Activated T-helper 2 cell treated with anti-CD3 and anti-CD28 coated beads, Interferon-gamma antibody, Interleukin-2, Interleukin-4, amounts not matched to agents 10 μg/mL and 5 μg/mL and 100 μg/mL, durations not matched to agents 14 hours and 24 hours and 36 hours (primary cell): ENCODE measurements at regions not wholly inside any gene's neighbourhood (a gene's known extent, or its start where the extent isn't known, plus 50 kb on each side); places are given as distances from the start of the nearest gene placed in this dataset.

Experiments
- DNase-seq: peaks from one replicate; pipeline ENCODE4 v3.0.0; 2021; ENCODE audit warnings: low spot score
- H3K27ac Mint-ChIP-seq: one replicate; pipeline ENCODE4 v1.8.0; 2021; ENCODE audit warnings: mixed read lengths
- H3K27me3 Mint-ChIP-seq: one replicate; pipeline ENCODE4 v1.8.0; 2021; ENCODE audit warnings: low read depth, mixed read lengths
- H3K36me3 Mint-ChIP-seq: one replicate; pipeline ENCODE4 v1.8.0; 2021; ENCODE audit warnings: low read depth, mixed read lengths
- H3K4me1 Mint-ChIP-seq: one replicate; pipeline ENCODE4 v1.8.0; 2021; ENCODE audit warnings: low read depth, mixed read lengths
- H3K4me3 Mint-ChIP-seq: one replicate; pipeline ENCODE4 v1.8.0; 2021; ENCODE audit warnings: low read depth, mild to moderate bottlenecking, moderate library complexity, mixed read lengths
- H3K9me3 Mint-ChIP-seq: one replicate; pipeline ENCODE4 v1.8.0; 2021; ENCODE audit warnings: mixed read lengths
- intact Hi-C: fragments of 100-400 bp; cut with micrococcal nuclease; formaldehyde crosslinking; loops from one replicate; pipeline ENCODE4 v1.15.1; 2023

DNA sequence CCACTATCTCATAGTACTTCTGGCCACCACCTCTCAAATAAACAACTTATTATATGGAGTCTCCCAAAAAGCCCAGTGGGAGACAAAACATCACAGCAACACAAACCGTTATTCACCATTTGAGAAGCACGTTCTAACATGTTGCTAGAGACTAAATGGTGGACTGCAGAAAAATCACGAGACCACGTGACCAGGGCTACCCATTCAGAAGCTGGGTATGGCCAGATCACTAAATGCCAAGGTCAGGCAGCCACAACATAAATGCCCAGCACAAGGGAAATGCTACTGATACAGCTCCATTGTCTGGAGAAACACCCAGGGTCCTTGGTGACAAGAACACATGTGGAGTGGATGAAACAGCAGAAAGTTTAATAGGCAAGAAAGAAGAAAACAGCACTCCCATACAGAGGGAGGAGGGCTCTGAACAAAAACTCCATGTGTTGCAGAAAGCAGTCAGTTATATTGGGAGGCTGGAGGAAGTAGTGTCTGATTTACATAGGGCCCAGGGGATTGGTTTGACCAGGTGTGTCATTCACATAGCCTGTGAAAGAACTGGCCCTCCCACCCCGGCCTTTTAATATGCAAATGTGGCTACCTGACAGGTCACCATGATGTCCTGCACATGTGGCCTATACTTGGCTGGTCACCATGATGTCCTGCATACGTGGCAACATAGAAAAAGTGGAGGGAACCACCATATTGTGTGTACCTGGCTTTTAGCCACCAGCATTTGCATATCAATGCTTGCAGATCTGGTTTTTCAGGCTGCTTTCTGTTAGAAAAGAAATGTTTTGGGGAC lies 97.2 kb downstream of the TRIM36 start:
- no peak overlapping the region for H3K4me3 Mint-ChIP-seq
- H3K27me3 Mint-ChIP-seq = peaks cover 25% of the 10 kb centered on the region
- no peaks in the 10 kb centered on the region for H3K36me3 Mint-ChIP-seq
- no peak overlapping the region for H3K27ac Mint-ChIP-seq
- peaks cover 7% of the 10 kb centered on the region for H3K9me3 Mint-ChIP-seq
- intact Hi-C loops = no loop called here
- peaks cover 18% of the 10 kb centered on the region for H3K4me1 Mint-ChIP-seq
- no peak for DNase-seq

DNA sequence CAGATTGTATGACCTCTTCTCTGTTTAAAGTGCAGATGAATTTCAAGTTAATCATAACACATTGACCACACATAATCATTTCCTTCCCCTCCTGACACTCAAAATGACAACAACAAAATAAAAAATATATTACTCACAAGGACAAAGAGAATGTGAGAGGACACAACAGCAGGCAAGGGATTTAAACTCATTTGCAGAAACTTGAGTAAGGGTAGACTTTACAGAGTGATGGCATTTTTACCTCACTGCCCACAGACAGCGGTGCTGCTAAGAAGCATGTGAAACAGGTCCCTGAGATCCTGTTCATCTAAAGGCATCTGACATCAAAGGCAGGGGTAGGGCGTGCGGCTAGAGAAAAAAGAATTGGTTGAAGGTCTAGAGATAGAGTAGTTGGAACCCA lies 99.0 kb downstream of the TRIM36 start:
- intact Hi-C loops = no loop called here
- Mint-ChIP-seq H3K9me3 (peaks cover 7% of the 10 kb centered on the region), H3K27me3 (peaks cover 25% of the 10 kb centered on the region), H3K4me3 (no peak overlapping the region), H3K36me3 (no peaks in the 10 kb centered on the region), H3K27ac (no peak overlapping the region), H3K4me1 (peaks cover 18% of the 10 kb centered on the region)
- no peak for DNase-seq

DNA sequence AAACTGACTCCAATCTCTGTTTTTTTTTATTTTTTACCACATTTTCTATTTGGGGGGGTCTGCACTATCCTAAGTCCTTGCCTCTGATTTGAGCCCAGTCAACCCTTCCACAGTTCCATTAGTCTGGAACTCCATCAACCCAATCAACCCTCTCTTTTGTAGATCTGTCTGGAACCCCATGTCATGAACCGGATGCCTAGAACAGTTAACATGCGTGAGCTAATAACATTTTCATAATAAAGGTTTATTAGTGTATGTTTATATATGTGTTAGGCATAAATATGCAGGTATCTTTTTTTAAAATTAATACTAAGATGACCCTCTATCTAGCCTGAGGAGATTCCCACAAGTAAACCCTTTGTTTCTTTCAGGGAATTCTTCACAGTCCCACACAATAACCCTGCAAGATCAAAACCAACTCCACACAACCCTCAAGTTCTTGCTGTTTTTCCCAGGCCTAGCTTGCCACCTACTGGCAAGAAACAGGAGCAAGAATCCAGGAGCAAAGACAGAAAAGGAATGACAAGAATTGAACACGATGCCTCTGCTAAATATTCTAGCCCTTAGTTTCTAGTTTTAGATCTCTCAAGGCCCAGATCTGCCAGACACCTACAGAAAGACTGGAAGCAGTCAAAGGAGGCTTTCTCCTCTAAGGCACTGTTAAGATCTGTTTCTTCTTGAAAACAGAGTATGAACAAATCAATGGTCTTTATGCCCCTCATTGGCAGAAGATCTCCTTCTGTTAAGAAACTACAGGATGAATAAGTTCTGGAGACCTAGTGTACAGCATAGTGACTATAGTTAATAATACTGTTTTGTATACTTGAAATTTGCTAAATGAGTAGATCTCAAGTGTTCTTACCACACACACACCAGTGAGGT lies 100.4 kb downstream of the TRIM36 start:
- intact Hi-C loops = no loop called here
- peaks cover 21% of the 10 kb centered on the region for H3K27me3 Mint-ChIP-seq
- H3K36me3 Mint-ChIP-seq = no peaks in the 10 kb centered on the region
- peaks cover 7% of the 10 kb centered on the region for H3K9me3 Mint-ChIP-seq
- no peak for DNase-seq
- H3K27ac Mint-ChIP-seq = no peak overlapping the region
- peaks cover 18% of the 10 kb centered on the region for H3K4me1 Mint-ChIP-seq
- H3K4me3 Mint-ChIP-seq = no peak overlapping the region

DNA sequence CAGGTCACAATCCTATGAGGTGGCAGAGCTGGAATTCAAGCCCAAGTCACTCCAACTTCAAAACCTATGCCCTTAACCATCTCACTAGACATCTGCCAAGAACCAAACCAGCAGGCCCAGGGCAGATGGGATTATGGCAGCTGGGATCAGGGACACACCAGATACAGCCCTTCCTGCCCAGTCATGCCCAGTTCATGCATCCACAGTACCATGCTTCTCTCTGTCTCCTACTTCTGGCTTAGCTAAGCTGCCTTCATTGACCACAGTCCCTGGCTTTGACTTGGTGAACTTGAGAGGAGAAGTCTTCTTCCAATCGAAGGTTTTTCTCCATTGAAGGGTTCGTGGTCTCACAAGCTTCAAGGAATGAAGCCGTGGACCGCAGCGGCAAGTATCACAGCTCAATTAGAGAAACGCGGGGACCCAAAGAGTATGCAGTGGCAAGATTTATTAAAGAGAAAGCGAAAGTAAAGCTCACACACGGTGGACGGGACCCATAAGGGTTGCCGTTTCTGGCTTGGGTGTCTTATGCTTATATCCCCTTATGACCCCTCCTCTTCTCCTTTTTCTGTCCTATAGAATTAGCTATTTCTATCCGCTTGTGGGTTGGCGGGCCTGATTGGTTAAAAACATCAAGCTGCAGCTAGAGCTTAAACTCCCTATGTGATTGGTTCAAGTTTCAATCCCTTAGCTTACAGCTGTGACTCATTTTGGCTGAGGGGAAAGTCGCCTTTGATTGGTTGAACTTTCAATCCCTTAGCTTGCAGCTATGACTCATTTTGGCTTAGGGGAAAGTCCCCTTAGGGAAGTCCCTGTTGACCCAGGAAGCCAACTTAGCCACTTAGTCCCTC lies 101.2 kb downstream of the TRIM36 start:
- H3K27ac Mint-ChIP-seq = no peak overlapping the region
- peak; percentile 13 for DNase-seq
- H3K36me3 Mint-ChIP-seq = no peaks in the 10 kb centered on the region
- H3K9me3 Mint-ChIP-seq = peaks cover 7% of the 10 kb centered on the region
- peak overlapping the region; percentile 13 for H3K4me3 Mint-ChIP-seq
- peaks cover 18% of the 10 kb centered on the region for H3K4me1 Mint-ChIP-seq
- intact Hi-C loops = no loop called here
- H3K27me3 Mint-ChIP-seq = peaks cover 16% of the 10 kb centered on the region

DNA sequence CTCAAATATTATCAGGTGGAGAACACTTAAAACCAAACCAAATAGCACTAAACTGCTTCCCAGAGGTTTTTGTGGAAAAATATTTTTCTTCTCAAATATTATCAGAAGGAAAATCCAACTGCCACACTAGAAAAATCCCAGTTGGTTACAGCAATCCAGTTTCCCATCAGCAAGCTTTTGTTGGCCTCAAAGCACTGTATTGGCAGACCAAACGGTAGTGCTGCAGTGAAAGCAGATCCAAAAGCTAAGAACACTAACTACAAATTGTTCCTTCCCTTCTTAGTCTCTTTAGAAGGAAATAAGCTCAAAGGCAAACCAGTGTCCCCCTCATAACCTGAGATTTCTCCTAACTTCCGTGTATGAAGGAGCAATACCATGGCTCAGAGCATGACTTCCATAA lies 105.3 kb downstream of the TRIM36 start:
- DNase-seq = no peak
- Mint-ChIP-seq H3K9me3 (peaks cover 7% of the 10 kb centered on the region), H3K4me3 (no peak overlapping the region), H3K36me3 (no peaks in the 10 kb centered on the region), H3K27me3 (peaks cover under 1% of the 10 kb centered on the region), H3K27ac (no peak overlapping the region), H3K4me1 (peaks cover 10% of the 10 kb centered on the region)
- intact Hi-C loops = no loop called here

DNA sequence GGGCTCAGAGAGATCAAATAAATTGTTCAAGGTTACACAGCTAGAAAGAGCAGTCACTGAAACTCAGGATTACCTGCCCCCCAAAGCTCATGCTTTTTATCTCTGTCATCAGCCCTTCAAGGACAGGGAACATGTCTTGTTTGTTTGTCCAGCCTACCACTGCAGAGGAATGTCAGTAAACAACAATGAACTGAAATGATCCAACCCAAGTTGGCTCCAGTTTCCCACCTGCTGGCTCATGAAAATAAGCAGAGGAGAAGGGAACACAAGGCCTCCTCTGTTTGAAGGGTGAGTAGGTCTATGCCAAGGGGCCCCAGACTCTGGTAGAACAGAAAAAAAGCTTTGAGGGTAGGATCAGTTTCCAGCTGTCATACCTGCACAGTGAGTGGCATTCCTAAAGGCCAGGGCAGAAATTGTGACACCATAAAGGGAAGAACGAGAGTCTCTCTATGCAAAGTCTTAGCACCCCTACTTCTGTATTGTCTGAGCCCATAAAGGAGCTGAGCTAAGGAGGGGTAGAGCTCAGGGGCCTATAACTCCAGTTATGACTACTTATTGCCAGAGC lies 115.2 kb downstream of the TRIM36 start:
- Mint-ChIP-seq H3K27me3 (no peaks in the 10 kb centered on the region), H3K4me1 (no peaks in the 10 kb centered on the region), H3K27ac (no peak overlapping the region), H3K36me3 (no peaks in the 10 kb centered on the region), H3K9me3 (no peaks in the 10 kb centered on the region), H3K4me3 (no peak overlapping the region)
- intact Hi-C loops = no loop called here
- DNase-seq = no peak

DNA sequence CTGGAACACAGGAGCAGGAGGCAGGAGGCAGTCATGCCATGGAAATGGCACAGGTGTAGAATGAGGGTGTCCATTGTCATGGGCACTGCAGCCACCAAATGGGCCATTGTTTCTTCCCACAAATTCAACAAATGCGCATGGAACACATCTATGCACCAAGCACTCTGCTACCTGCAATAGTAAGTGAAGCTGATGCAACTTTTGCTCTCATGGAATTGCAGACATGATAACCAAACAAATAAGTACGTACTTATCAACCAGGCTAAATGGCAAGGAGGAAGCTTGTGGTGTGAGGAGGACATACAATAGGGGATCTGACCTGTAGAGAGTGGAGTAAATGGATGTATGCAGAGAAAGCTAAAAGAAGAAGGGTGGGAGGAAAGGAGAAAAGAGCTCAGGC lies 116.8 kb downstream of the TRIM36 start:
- Mint-ChIP-seq H3K36me3 (no peaks in the 10 kb centered on the region), H3K27ac (no peak overlapping the region), H3K4me3 (no peak overlapping the region), H3K4me1 (no peaks in the 10 kb centered on the region), H3K27me3 (no peaks in the 10 kb centered on the region), H3K9me3 (no peaks in the 10 kb centered on the region)
- intact Hi-C loops = no loop called here
- no peak for DNase-seq

DNA sequence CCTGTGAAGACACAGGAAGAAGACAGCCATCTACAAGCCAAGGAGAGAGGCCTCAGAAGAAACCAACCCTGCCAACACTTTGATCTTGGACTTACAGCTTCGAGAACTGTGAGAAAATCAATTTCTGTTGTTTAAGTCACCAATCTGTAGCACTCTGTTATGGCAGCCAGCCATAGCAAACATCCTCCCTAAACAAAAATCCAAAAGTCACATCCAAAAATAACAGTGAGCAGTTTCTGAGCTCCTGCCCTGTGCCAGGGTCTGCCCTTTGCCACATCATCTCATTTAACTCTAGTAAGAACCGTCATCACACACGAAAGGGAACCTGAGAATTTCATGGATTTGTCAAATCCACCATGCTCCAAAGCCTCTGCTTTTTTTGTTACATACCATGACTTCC lies 118.8 kb downstream of the TRIM36 start:
- H3K27me3 Mint-ChIP-seq = no peaks in the 10 kb centered on the region
- H3K4me3 Mint-ChIP-seq = no peak overlapping the region
- H3K9me3 Mint-ChIP-seq = no peaks in the 10 kb centered on the region
- intact Hi-C loops = no loop called here
- H3K27ac Mint-ChIP-seq = no peak overlapping the region
- no peaks in the 10 kb centered on the region for H3K36me3 Mint-ChIP-seq
- H3K4me1 Mint-ChIP-seq = no peaks in the 10 kb centered on the region
- no peak for DNase-seq

DNA sequence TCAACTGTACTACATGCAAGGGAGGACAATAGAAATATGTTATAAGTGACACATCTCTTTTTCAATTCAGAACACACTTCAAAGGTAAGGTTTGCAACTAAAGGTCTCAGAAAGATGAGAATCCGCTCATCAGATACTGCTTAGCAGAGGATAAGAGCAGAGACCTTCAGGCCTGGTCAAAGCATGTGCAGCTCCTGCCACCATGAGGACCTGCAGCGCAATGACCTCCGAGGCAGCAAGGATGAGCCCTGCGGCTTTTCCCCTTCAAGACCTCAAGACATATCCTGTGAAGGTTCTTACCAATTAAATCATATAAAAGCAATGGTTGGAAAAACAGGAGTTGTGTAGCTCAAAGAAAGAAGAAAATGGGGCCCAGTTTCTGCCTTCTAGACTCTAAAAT lies 135.8 kb downstream of the TRIM36 start:
- intact Hi-C loops = no loop called here
- no peak for DNase-seq
- no peak overlapping the region for H3K4me3 Mint-ChIP-seq
- H3K27ac Mint-ChIP-seq = no peak overlapping the region
- H3K36me3 Mint-ChIP-seq = no peaks in the 10 kb centered on the region
- H3K4me1 Mint-ChIP-seq = no peaks in the 10 kb centered on the region
- peaks cover 4% of the 10 kb centered on the region for H3K9me3 Mint-ChIP-seq
- H3K27me3 Mint-ChIP-seq = no peaks in the 10 kb centered on the region

DNA sequence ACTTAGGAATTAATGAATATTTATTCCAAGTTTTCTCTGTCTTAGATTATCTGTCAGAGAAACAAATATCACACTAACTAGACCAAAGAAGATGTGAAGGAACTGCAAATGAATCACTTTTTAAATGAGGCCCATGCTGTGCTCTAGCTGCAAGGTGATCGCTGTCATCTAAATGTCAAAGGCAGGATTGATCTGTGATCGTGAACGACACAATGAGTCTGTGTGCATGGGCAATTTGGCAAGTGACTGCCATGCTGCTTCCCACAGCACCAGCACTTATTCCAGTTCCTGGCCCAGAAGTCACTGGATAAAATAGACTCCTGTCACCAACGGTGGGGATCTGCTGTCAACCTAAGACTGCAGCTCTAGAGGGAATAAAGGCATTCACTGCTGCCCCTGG lies 141.2 kb downstream of the TRIM36 start:
- Mint-ChIP-seq H3K27ac (no peak overlapping the region), H3K27me3 (no peaks in the 10 kb centered on the region), H3K9me3 (no peaks in the 10 kb centered on the region), H3K4me3 (no peak overlapping the region), H3K36me3 (no peaks in the 10 kb centered on the region), H3K4me1 (no peaks in the 10 kb centered on the region)
- intact Hi-C loops = no loop called here
- no peak for DNase-seq

DNA sequence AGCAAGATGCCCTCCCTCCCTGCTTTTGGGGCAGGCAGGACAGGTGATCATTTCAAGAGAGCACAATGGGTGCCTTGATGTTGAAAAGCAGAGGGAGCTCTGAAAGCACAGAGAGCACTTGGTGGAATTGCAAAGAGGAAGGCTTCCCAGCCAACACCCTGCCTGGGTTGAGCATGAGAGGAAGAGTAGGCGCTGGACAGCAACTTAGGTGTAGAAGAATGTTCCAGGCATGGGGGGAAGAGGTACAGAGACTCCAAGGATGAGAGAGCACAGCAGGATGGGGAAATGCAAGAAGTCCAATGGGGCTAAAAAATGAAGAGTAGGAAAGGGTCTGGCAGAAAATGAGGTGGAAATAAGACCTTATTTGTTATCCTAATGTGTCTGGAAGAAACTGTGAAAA lies 144.8 kb downstream of the TRIM36 start:
- no peaks in the 10 kb centered on the region for H3K9me3 Mint-ChIP-seq
- no peaks in the 10 kb centered on the region for H3K27me3 Mint-ChIP-seq
- H3K4me3 Mint-ChIP-seq = no peak overlapping the region
- no peaks in the 10 kb centered on the region for H3K36me3 Mint-ChIP-seq
- no peak for DNase-seq
- H3K27ac Mint-ChIP-seq = no peak overlapping the region
- H3K4me1 Mint-ChIP-seq = no peaks in the 10 kb centered on the region
- intact Hi-C loops = no loop called here

DNA sequence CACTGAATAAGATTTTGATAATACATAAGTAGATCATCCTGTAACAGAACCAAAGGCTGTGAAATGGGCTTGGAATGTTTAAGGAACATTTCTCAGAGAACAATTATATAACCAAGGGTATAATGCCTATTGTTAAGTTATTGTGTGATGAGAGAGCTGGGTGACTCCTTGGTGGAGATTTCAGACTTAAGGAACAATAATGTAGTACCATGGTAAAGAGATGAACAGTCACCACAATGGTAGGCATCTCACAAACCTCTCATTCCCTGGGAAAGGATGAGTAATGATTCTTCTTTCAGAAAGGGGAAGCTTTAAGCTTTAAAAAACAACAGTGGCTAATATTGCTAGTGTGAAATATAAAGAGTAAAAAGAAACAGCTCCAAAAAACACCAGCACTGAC lies 147.4 kb downstream of the TRIM36 start:
- no peak for DNase-seq
- no peaks in the 10 kb centered on the region for H3K36me3 Mint-ChIP-seq
- H3K9me3 Mint-ChIP-seq = no peaks in the 10 kb centered on the region
- no peak overlapping the region for H3K4me3 Mint-ChIP-seq
- no peaks in the 10 kb centered on the region for H3K27me3 Mint-ChIP-seq
- no peaks in the 10 kb centered on the region for H3K4me1 Mint-ChIP-seq
- intact Hi-C loops = no loop called here
- H3K27ac Mint-ChIP-seq = no peak overlapping the region
